ENCODE measurements at regions not wholly inside any gene's neighbourhood (a gene's known extent, or its start where the extent isn't known, plus 50 kb on each side); places are given as distances from the start of the nearest gene placed in this dataset.

DNA sequence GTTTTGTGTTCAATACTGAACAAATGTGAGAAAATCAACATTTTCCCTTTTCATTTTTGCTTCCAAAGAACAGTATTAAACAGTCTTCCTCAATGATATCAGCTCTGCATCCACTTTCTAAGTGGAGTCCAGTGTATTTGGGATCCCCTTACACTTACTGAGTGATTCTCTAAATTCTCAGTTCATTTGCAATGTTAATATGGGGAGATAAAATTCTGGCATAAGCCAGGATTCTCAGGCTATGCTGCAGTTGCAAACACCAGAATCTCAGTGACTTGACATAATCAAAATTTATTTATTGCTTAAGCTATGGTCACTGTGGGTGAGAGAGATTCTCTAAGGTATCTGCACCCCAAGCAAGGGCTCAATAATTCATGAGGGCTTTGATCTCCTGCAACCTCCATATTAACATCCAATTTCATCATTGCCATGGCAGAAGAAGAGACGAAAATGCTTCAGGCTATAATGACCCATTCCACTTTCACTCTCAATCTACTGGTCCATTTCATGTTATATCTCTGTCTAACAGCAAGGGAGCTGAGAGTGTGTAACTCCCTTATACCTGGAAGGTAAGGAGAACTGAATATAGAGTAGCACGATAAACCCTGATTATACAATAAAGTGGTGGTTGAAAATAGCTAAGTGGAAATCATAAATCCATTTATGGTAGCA is 64.1 kb upstream of the CARD18 start:
- H3K4me3 ChIP-seq (ENCODE audit: low read depth in 1 of 2, low read length in 2 of 2) = no peak overlapping the region
- H3K4me1 ChIP-seq (ENCODE audit: insufficient read depth, low read length) = peaks cover 32% of the 10 kb centered on the region
- no peaks in the 10 kb centered on the region for H3K36me3 ChIP-seq (ENCODE audit: insufficient read depth, low read length)
- H3K9me3 ChIP-seq (ENCODE audit: insufficient read depth, low read length, severe bottlenecking) = no peaks in the 10 kb centered on the region
- no peak for DNase-seq
- H3K27ac ChIP-seq (ENCODE audit: low read length) = peak overlapping the region; percentile 20; the same call in 1 of the 2 replicates
- peak overlapping the region; percentile 39; the same call in 1 of the 2 replicates for H3K9ac ChIP-seq (ENCODE audit: low read depth, low read length)
- TF ChIP-seq, protein P1, sequence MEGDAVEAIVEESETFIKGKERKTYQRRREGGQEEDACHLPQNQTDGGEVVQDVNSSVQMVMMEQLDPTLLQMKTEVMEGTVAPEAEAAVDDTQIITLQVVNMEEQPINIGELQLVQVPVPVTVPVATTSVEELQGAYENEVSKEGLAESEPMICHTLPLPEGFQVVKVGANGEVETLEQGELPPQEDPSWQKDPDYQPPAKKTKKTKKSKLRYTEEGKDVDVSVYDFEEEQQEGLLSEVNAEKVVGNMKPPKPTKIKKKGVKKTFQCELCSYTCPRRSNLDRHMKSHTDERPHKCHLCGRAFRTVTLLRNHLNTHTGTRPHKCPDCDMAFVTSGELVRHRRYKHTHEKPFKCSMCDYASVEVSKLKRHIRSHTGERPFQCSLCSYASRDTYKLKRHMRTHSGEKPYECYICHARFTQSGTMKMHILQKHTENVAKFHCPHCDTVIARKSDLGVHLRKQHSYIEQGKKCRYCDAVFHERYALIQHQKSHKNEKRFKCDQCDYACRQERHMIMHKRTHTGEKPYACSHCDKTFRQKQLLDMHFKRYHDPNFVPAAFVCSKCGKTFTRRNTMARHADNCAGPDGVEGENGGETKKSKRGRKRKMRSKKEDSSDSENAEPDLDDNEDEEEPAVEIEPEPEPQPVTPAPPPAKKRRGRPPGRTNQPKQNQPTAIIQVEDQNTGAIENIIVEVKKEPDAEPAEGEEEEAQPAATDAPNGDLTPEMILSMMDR (IDR thresholded peaks at IDR 0.05; ENCODE audit: borderline replicate concordance, extremely low read depth, low read length, poor library complexity, severe bottlenecking) = no peak
- TF ChIP-seq EZH2 (IDR thresholded peaks at IDR 0.05; ENCODE audit: borderline replicate concordance, low read depth, low read length, severe bottlenecking) = no peak
- H2AFZ ChIP-seq (ENCODE audit: low read depth, low read length) = no peak overlapping the region
- ATAC-seq (ENCODE audit: insufficient read depth, low read depth) = no peak
- no peaks in the 10 kb centered on the region for H3K79me2 ChIP-seq (ENCODE audit: insufficient read depth, low read length)
- no peaks in the 10 kb centered on the region for H3K27me3 ChIP-seq (ENCODE audit: insufficient read depth, low read length, poor library complexity)
- peak overlapping the region; percentile 65; the same call in 1 of the 2 replicates for H3K4me2 ChIP-seq (ENCODE audit: insufficient read depth, low read length)
- no peaks in the 10 kb centered on the region for H4K20me1 ChIP-seq (ENCODE audit: insufficient read depth, low read length)

- no peaks in the 10 kb centered on the region for H3K79me2 ChIP-seq (ENCODE audit: insufficient read depth, low read length)
- peaks cover 32% of the 10 kb centered on the region for H3K4me1 ChIP-seq (ENCODE audit: insufficient read depth, low read length)
- H2AFZ ChIP-seq (ENCODE audit: low read depth, low read length) = peak overlapping the region; percentile 54; the same call in 1 of the 2 replicates
- DNase-seq (peak; percentile 68), ATAC-seq (ENCODE audit: insufficient read depth, low read depth) (peak; percentile 88)
- no peaks in the 10 kb centered on the region for H4K20me1 ChIP-seq (ENCODE audit: insufficient read depth, low read length)
- no peaks in the 10 kb centered on the region for H3K36me3 ChIP-seq (ENCODE audit: insufficient read depth, low read length)
- TF ChIP-seq EZH2 (IDR thresholded peaks at IDR 0.05; ENCODE audit: borderline replicate concordance, low read depth, low read length, severe bottlenecking) = no peak
- peak overlapping the region; percentile 65 for H3K4me2 ChIP-seq (ENCODE audit: insufficient read depth, low read length)
- no peaks in the 10 kb centered on the region for H3K27me3 ChIP-seq (ENCODE audit: insufficient read depth, low read length, poor library complexity)
- peak overlapping the region in 1 of 2 experiments; percentile 33; a peak in 1 of 4 replicates for H3K4me3 ChIP-seq (ENCODE audit: low read depth in 1 of 2, low read length in 2 of 2)
- peak overlapping the region; percentile 39 for H3K9ac ChIP-seq (ENCODE audit: low read depth, low read length)
- no peaks in the 10 kb centered on the region for H3K9me3 ChIP-seq (ENCODE audit: insufficient read depth, low read length, severe bottlenecking)
- peak overlapping the region; percentile 63 for H3K27ac ChIP-seq (ENCODE audit: low read length)
Measured at GRCh38 chr11:105202844-105203548, 63.4 kb upstream of the CARD18 start.

GRCh38 chr11:105202422-105202821 is 62.9 kb upstream of the CARD18 start:
- H4K20me1 ChIP-seq (ENCODE audit: insufficient read depth, low read length) = no peaks in the 10 kb centered on the region
- peak overlapping the region; percentile 39 for H3K9ac ChIP-seq (ENCODE audit: low read depth, low read length)
- H3K79me2 ChIP-seq (ENCODE audit: insufficient read depth, low read length) = no peaks in the 10 kb centered on the region
- no peaks in the 10 kb centered on the region for H3K36me3 ChIP-seq (ENCODE audit: insufficient read depth, low read length)
- peak overlapping the region; percentile 65 for H3K4me2 ChIP-seq (ENCODE audit: insufficient read depth, low read length)
- H3K4me1 ChIP-seq (ENCODE audit: insufficient read depth, low read length) = peaks cover 32% of the 10 kb centered on the region
- H3K27ac ChIP-seq (ENCODE audit: low read length) = peak overlapping the region; percentile 63
- peak overlapping the region in 1 of 2 experiments; percentile 33; a peak in 2 of 4 replicates for H3K4me3 ChIP-seq (ENCODE audit: low read depth in 1 of 2, low read length in 2 of 2)
- DNase-seq = peak; percentile 55
- TF ChIP-seq EZH2 (IDR thresholded peaks at IDR 0.05; ENCODE audit: borderline replicate concordance, low read depth, low read length, severe bottlenecking) = no peak
- TF ChIP-seq, protein P1 (IDR thresholded peaks at IDR 0.05; ENCODE audit: borderline replicate concordance, extremely low read depth, low read length, poor library complexity, severe bottlenecking) = peak; percentile 52
- H2AFZ ChIP-seq (ENCODE audit: low read depth, low read length) = peak overlapping the region; percentile 54; the same call in 1 of the 2 replicates
- H3K9me3 ChIP-seq (ENCODE audit: insufficient read depth, low read length, severe bottlenecking) = no peaks in the 10 kb centered on the region
- no peaks in the 10 kb centered on the region for H3K27me3 ChIP-seq (ENCODE audit: insufficient read depth, low read length, poor library complexity)
- ATAC-seq (ENCODE audit: insufficient read depth, low read depth) = peak; percentile 81

DNA sequence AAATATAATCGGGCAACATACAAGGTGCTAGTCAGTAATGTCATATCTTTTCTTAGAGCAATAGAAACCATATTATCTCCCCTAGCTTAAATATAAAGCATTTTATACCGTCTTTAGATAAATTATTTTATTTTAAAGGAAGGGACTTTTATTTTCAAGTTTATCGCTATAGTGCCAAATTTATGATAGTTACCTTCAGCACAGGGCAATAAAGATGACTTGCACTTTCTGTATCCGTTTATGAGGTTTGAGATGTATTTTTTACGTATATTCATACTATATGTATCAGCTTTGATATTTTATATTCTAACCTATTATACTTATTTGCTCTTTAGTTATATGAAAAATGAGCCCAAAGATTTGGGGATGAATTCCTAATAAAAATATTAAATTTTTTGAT is 61.6 kb upstream of the CARD18 start:
- Histone ChIP-seq H2AFZ (ENCODE audit: low read depth, low read length) (no peak overlapping the region), H3K79me2 (ENCODE audit: insufficient read depth, low read length) (no peaks in the 10 kb centered on the region), H4K20me1 (ENCODE audit: insufficient read depth, low read length) (no peaks in the 10 kb centered on the region), H3K9ac (ENCODE audit: low read depth, low read length) (no peak overlapping the region), H3K27ac (ENCODE audit: low read length) (no peak overlapping the region), H3K36me3 (ENCODE audit: insufficient read depth, low read length) (no peaks in the 10 kb centered on the region), H3K4me3 (ENCODE audit: low read depth in 1 of 2, low read length in 2 of 2) (no peak overlapping the region), H3K27me3 (ENCODE audit: insufficient read depth, low read length, poor library complexity) (no peaks in the 10 kb centered on the region), H3K4me1 (ENCODE audit: insufficient read depth, low read length) (peaks cover 32% of the 10 kb centered on the region), H3K4me2 (ENCODE audit: insufficient read depth, low read length) (no peak overlapping the region), H3K9me3 (ENCODE audit: insufficient read depth, low read length, severe bottlenecking) (no peaks in the 10 kb centered on the region)
- DNase-seq (no peak), ATAC-seq (ENCODE audit: insufficient read depth, low read depth) (no peak)
- TF ChIP-seq, protein P1 (IDR thresholded peaks at IDR 0.05; ENCODE audit: borderline replicate concordance, extremely low read depth, low read length, poor library complexity, severe bottlenecking) = no peak
- TF ChIP-seq EZH2 (IDR thresholded peaks at IDR 0.05; ENCODE audit: borderline replicate concordance, low read depth, low read length, severe bottlenecking) = no peak

All from DND-41 (cell line).